Small intestine (tissue), 7 donors: ENCODE measurements at regions not wholly inside any gene's neighbourhood (a gene's known extent, or its start where the extent isn't known, plus 50 kb on each side); places are given as distances from the start of the nearest gene placed in this dataset.

Source experiments
- DNase-seq, 2 donors: peaks; one replicate each; pipeline versions ENCODE4 v3.0.0 to v3.0.0-alpha.2; 2013
- FAIRE-seq: peaks from 2 replicates; lab custom pipeline; 2012; peaks lifted over from hg19 to GRCh38; lab: Jason Lieb, UNC
- H3K27ac ChIP-seq, 3 donors: one replicate each; pipeline ENCODE4 v1.5.1; 2013; ENCODE audit warnings: low read length in 2 of 3, mild to moderate bottlenecking in 2 of 3, control low read depth in 1 of 3, inconsistent platforms in 1 of 3, low read depth in 1 of 3, moderate library complexity in 1 of 3
- H3K27me3 ChIP-seq, 3 donors: one replicate each; pipeline ENCODE4 v1.6.1; 2013; ENCODE audit warnings: low read length in 3 of 3, inconsistent platforms in 1 of 3; ENCODE audit not compliant: control insufficient read depth in 3 of 3, insufficient read depth in 3 of 3
- H3K36me3 ChIP-seq, 3 donors: one replicate each; pipeline ENCODE4 v1.6.1; 2013; ENCODE audit warnings: low read length in 3 of 3, inconsistent platforms in 1 of 3, low read depth in 1 of 3, mild to moderate bottlenecking in 1 of 3, moderate library complexity in 1 of 3; ENCODE audit not compliant: control insufficient read depth in 3 of 3, insufficient read depth in 2 of 3
- H3K4me1 ChIP-seq, 3 donors: one replicate each; pipeline ENCODE4 v1.6.1; 2013; ENCODE audit warnings: low read length in 2 of 3, inconsistent platforms in 1 of 3, low read depth in 1 of 3, mild to moderate bottlenecking in 1 of 3, moderate library complexity in 1 of 3; ENCODE audit not compliant: control insufficient read depth in 3 of 3, insufficient read depth in 2 of 3
- H3K4me3 ChIP-seq, 3 donors: one replicate each; pipeline ENCODE4 v1.5.1; 2013; ENCODE audit warnings: low read length in 3 of 3, control low read depth in 1 of 3, inconsistent platforms in 1 of 3, low read depth in 1 of 3, mild to moderate bottlenecking in 1 of 3, moderate library complexity in 1 of 3
- H3K9me3 ChIP-seq, 2 donors: one replicate each; pipeline ENCODE4 v1.6.1; 2013; ENCODE audit warnings: low read depth in 1 of 2, low read length in 1 of 2; ENCODE audit not compliant: control insufficient read depth in 2 of 2, insufficient read depth in 1 of 2
- WGBS, 3 donors: extraction: QIAGEN DNeasy Blood & Tissue Kit; methylation state at CpG; one replicate each; pipeline ENCODE4 v1.1.7; 2013; 5-methylcytosine and 5-hydroxymethylcytosine counted together
- donor health status: healthy with polysubstance abuse.
- donor health status: control.
- donor health status: control.
- donor health status: Bipolar disorder and iron deficiency.
- donor health status: healthy.

DNA sequence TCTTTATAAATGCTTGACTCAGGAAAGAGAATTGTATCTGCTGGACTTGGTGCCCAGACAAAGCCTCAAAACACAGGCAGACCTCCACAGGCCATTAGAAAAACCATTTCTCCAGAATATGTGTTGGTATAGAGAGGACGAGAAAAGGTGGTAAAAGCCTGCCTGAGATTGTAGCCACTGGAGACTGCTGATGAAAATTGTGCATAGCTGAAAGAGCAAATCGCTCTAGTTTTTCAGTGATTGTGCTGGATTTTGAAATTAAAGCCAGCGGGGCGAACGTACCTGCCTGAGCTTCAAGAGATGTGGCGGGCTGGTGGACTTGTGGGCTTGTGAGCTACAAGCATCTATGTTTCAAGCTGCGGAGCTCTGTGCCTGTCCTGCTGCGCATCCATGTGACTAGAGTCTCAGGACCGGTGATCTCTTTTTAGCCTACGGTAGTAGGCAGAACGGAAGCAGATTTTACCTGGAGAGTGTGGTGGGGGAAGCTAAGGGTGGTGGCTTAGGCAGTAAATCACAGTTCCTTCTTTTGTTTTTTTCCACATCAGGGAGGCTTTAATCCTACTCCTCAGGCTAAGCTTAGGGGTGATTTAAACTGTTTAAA, 193.6 kb downstream of the SREK1 start:
- DNase-seq, result no peak
- H3K27ac ChIP-seq, result no peak overlapping the region
- no peaks in the 10 kb centered on the region for H3K4me1 ChIP-seq
- no peaks in the 10 kb centered on the region for H3K27me3 ChIP-seq
- H3K4me3 ChIP-seq, result no peak overlapping the region
- no peaks in the 10 kb centered on the region for H3K9me3 ChIP-seq
- no peaks in the 10 kb centered on the region for H3K36me3 ChIP-seq
- FAIRE-seq, result no peak
- WGBS, 3 donors, result 79 to 90% (median 87%) methylated on average over 11 of the region's 11 CpGs

GRCh38 chr5:66338828-66339227, 194.7 kb downstream of the SREK1 start:
- no peak overlapping the region for H3K27ac ChIP-seq
- DNase-seq (no peak), FAIRE-seq (no peak)
- H3K27me3 ChIP-seq, result no peaks in the 10 kb centered on the region
- no peaks in the 10 kb centered on the region for H3K9me3 ChIP-seq
- WGBS, 3 donors, result 52 to 78% (median 70%) methylated on average over 2 of the region's 2 CpGs
- H3K4me1 ChIP-seq, result no peaks in the 10 kb centered on the region
- no peak overlapping the region for H3K4me3 ChIP-seq
- H3K36me3 ChIP-seq, result no peaks in the 10 kb centered on the region

DNA sequence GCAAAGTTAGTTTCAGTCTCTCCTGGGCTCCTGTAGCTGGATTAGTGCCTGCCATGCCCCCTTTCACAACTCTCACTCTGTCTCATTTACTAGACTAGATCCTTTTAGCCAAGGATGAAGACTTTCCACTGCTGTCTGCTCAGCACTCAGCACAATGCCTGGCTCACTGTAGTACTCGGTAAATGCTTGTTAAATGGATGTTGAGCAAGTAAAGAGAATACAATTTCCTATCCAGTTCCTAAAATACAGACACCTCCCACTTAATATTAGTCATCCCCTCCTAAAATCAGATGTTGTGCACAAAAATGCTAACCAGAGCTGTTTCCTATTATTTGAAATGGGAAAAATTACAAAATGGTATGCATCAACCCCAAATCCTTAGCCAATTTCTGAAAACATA, 195.8 kb downstream of the SREK1 start:
- Histone ChIP-seq H3K27me3 (no peaks in the 10 kb centered on the region), H3K4me3 (no peak overlapping the region), H3K4me1 (peaks cover 0 to under 1% (median 0%) of the 10 kb centered on the region in 3 donors), H3K27ac (no peak overlapping the region), H3K36me3 (no peaks in the 10 kb centered on the region), H3K9me3 (no peaks in the 10 kb centered on the region)
- WGBS, 3 donors, result 74 to 86% (median 85%) methylated on average over 1 of the region's 1 CpG
- FAIRE-seq (no peak), DNase-seq (no peak)

GRCh38 chr5:66340786-66341185, 196.7 kb downstream of the SREK1 start:
- Histone ChIP-seq H3K4me1 (peaks cover 0 to 4% (median 0%) of the 10 kb centered on the region in 3 donors), H3K9me3 (no peaks in the 10 kb centered on the region), H3K27ac (no peak overlapping the region), H3K27me3 (no peaks in the 10 kb centered on the region), H3K4me3 (no peak overlapping the region), H3K36me3 (no peaks in the 10 kb centered on the region)
- no peak for DNase-seq
- WGBS, 3 donors, result 58 to 90% (median 78%) methylated on average over 1 of the region's 1 CpG
- FAIRE-seq, result no peak

- no peak for DNase-seq
- Histone ChIP-seq H3K9me3 (no peaks in the 10 kb centered on the region), H3K4me1 (peaks cover 0 to 4% (median 0%) of the 10 kb centered on the region in 3 donors), H3K4me3 (no peak overlapping the region), H3K27me3 (no peaks in the 10 kb centered on the region), H3K36me3 (no peaks in the 10 kb centered on the region), H3K27ac (no peak overlapping the region)
- no peak for FAIRE-seq
Measured at GRCh38 chr5:66342341-66342880, 198.3 kb downstream of the SREK1 start.

GRCh38 chr5:66343370-66344071, 199.4 kb downstream of the SREK1 start:
- 17 to 64% (median 28%) methylated on average over 5 of the region's 5 CpGs for WGBS, 3 donors
- Histone ChIP-seq H3K27me3 (no peaks in the 10 kb centered on the region), H3K4me3 (no peak overlapping the region), H3K36me3 (no peaks in the 10 kb centered on the region), H3K27ac (no peak overlapping the region), H3K4me1 (peaks cover 0 to 4% (median 0%) of the 10 kb centered on the region in 3 donors), H3K9me3 (no peaks in the 10 kb centered on the region)
- FAIRE-seq, result no peak
- peak; percentile 38 to 87 for DNase-seq

DNA sequence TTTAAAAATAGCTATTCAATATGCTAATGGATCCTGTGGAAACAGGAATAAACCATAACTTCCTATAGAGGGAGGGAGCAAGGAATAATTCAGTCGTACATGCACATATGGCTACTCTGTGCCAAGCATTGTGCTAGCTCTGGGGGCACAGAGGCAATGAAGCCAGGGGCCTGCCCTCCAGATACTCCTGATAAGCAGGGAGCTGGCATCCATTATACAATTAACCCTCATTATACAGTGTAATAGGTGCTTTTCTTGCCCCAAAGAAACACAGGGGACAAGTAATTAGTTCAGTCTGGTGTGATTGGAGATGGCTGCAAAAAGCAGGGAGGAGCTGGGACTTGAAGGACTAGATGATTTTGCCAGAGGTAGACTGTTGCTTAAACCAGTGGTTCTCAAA, 200.4 kb downstream of the SREK1 start:
- Histone ChIP-seq H3K9me3 (no peaks in the 10 kb centered on the region), H3K27ac (no peak overlapping the region), H3K27me3 (no peaks in the 10 kb centered on the region), H3K4me1 (peaks cover 0 to 4% (median 0%) of the 10 kb centered on the region in 3 donors), H3K36me3 (no peaks in the 10 kb centered on the region), H3K4me3 (no peak overlapping the region)
- DNase-seq (no peak), FAIRE-seq (no peak)
- 46 to 78% (median 63%) methylated on average over 1 of the region's 1 CpG for WGBS, 3 donors

DNA sequence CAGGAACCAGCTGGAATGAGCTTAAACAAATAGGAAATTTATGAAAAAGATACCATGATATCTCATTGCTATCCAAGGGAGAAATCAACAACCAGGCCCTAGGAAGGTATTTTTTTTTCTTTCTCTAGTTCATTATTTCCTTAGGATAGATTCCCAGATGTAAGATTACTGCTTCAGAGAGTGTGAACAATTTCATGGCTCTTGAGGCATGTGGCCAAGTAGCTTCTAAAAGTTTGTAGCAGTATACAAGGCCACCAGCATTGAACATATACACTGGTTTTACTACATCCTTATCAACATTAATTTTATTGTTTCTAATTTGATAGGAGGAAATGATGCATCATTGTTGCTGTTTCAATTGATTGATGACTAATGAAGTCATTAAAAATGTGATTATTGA, 201.2 kb downstream of the SREK1 start:
- Histone ChIP-seq H3K4me3 (no peak overlapping the region), H3K27me3 (no peaks in the 10 kb centered on the region), H3K27ac (no peak overlapping the region), H3K36me3 (no peaks in the 10 kb centered on the region), H3K4me1 (peaks cover 0 to 4% (median 0%) of the 10 kb centered on the region in 3 donors), H3K9me3 (no peaks in the 10 kb centered on the region)
- FAIRE-seq (no peak), DNase-seq (peak in 1 of 2 donors; percentile 27)
